SK-N-SH (cell line): ENCODE measurements at regions not wholly inside any gene's neighbourhood (a gene's known extent, or its start where the extent isn't known, plus 50 kb on each side); places are given as distances from the start of the nearest gene placed in this dataset.

Experiments
- CTCF ChIA-PET: fragments of 300-600, 350-600 bp; formaldehyde crosslinking; extraction: SDS; loops from one replicate; lab custom pipeline; 2021; lab: Yijun Ruan, JAX
- POLR2A ChIA-PET: fragments of 350-600 bp; sonication (Branson Sonifier 250); formaldehyde crosslinking; extraction: SDS; loops from one replicate; lab custom pipeline; 2020; ENCODE audit warnings: antibody characterized with exemption, inconsistent platforms; lab: Yijun Ruan, JAX
- DNase-seq: peaks from one replicate; pipeline ENCODE4 v3.0.0; 2012
- H2AFZ ChIP-seq: fragments of 200-600 bp; sonication (generic); 2 replicates; pipeline ENCODE4 v1.8.1; 2016; ENCODE audit warnings: antibody characterized with exemption, mild to moderate bottlenecking, low read depth
- H3F3A ChIP-seq: fragments of 200-600 bp; sonication (generic); replicated peaks from 2 replicates; pipeline ENCODE3; 2016; ENCODE audit warnings: antibody characterized with exemption, mild to moderate bottlenecking; ENCODE audit not compliant: insufficient read depth
- H3K27ac ChIP-seq, 2 experiments: fragments of 200-500 bp in 1 of 2; fragments of 200-600 bp in 1 of 2; sonication (Bioruptor generic) in 1 of 2; sonication (generic), shearing (Covaris generic) in 1 of 2; 2 replicates each; pipeline versions ENCODE4 v1.5.1 to v1.6.1; 2014 to 2016; ENCODE audit warnings: low read depth in 2 of 2, inconsistent platforms in 1 of 2, low read length in 1 of 2, mild to moderate bottlenecking in 1 of 2, mixed read lengths in 1 of 2
- H3K27me3 ChIP-seq: fragments of 200-600 bp; sonication (generic), shearing (Covaris generic); 2 replicates; pipeline ENCODE4 v1.6.1; 2016; ENCODE audit warnings: mixed run types; ENCODE audit not compliant: insufficient read depth
- H3K36me3 ChIP-seq, 2 experiments: fragments of 200-500 bp in 1 of 2; fragments of 200-600 bp in 1 of 2; sonication (Bioruptor generic) in 1 of 2; sonication (generic) in 1 of 2; replicated peaks in 1 of 2; 2 replicates each; pipeline versions ENCODE3 to v1.5.1; 2014 to 2016; ENCODE audit warnings: low read length in 1 of 2, mild to moderate bottlenecking in 1 of 2; ENCODE audit not compliant: insufficient read depth in 2 of 2, control insufficient read depth in 1 of 2
- H3K4me1 ChIP-seq, 2 experiments: fragments of 200-500 bp in 1 of 2; fragments of 200-600 bp in 1 of 2; sonication (Bioruptor generic) in 1 of 2; sonication (generic), shearing (Covaris generic) in 1 of 2; 2 replicates each; pipeline versions ENCODE4 v1.5.1 to v1.6.1; 2014 to 2016; ENCODE audit warnings: low read depth in 1 of 2, low read length in 1 of 2, mixed run types in 1 of 2; ENCODE audit not compliant: insufficient read depth in 2 of 2, control insufficient read depth in 1 of 2
- H3K4me2 ChIP-seq: fragments of 200-600 bp; sonication (generic), shearing (Covaris generic); 2 replicates; pipeline ENCODE4 v1.6.1; 2017; ENCODE audit warnings: mixed run types
- H3K4me3 ChIP-seq, 2 experiments: fragments of 200-500 bp in 1 of 2; fragments of 200-600 bp in 1 of 2; sonication (Bioruptor generic) in 1 of 2; sonication (generic), shearing (Covaris generic) in 1 of 2; 2 replicates each; pipeline versions ENCODE4 v1.5.1 to v1.8.1; 2014 to 2016; ENCODE audit warnings: low read depth in 2 of 2, inconsistent platforms in 1 of 2, low read length in 1 of 2, mild to moderate bottlenecking in 1 of 2, mixed read lengths in 1 of 2, moderate library complexity in 1 of 2
- H3K79me2 ChIP-seq: fragments of 200-600 bp; sonication (generic); 2 replicates; pipeline ENCODE4 v1.8.1; 2017; ENCODE audit warnings: mild to moderate bottlenecking; ENCODE audit not compliant: insufficient read depth
- H3K9ac ChIP-seq: fragments of 200-600 bp; sonication (generic); 2 replicates; pipeline ENCODE4 v1.6.1; 2017; ENCODE audit warnings: mixed run types
- H3K9me2 ChIP-seq: fragments of 200-600 bp; sonication (generic); 2 replicates; pipeline ENCODE4 v1.6.1; 2017; ENCODE audit warnings: mixed run types
- H3K9me3 ChIP-seq: fragments of 200-600 bp; sonication (generic); 2 replicates; pipeline ENCODE4 v1.6.1; 2017; ENCODE audit warnings: mixed run types, mild to moderate bottlenecking, moderate library complexity
- H4K20me1 ChIP-seq: fragments of 200-600 bp; sonication (generic); 2 replicates; pipeline ENCODE4 v1.6.1; 2017; ENCODE audit warnings: mild to moderate bottlenecking, mixed run types; ENCODE audit not compliant: insufficient read depth
- EZH2phosphoT487 ChIP-seq: fragments of 200-600 bp; sonication (generic); IDR thresholded peaks from 2 replicates; pipeline ENCODE4 v1.6.1; 2017; ENCODE audit warnings: low read depth, mixed run types, mild to moderate bottlenecking, antibody characterized with exemption, moderate library complexity, borderline replicate concordance
- FOSL2 ChIP-seq: IDR thresholded peaks from 2 replicates; pipeline ENCODE4 v1.4.0; 2012; ENCODE audit warnings: low read depth, mild to moderate bottlenecking, moderate library complexity, borderline replicate concordance
- FOXJ3 ChIP-seq: sonication (generic); formaldehyde crosslinking; IDR thresholded peaks from 2 replicates; pipeline ENCODE4 v1.5.1; 2020; ENCODE audit warnings: mild to moderate bottlenecking, missing genetic modification reagents
- FOXM1 ChIP-seq: IDR thresholded peaks from 2 replicates; pipeline ENCODE4 v1.4.0; 2012; ENCODE audit warnings: low read depth, mild to moderate bottlenecking
- GABPA ChIP-seq: IDR thresholded peaks from 2 replicates; pipeline ENCODE4 v1.4.0; 2012; ENCODE audit warnings: low read depth, mild to moderate bottlenecking
- JUND ChIP-seq: IDR thresholded peaks from 2 replicates; pipeline ENCODE4 v1.4.0; 2012
- MEF2A ChIP-seq: IDR thresholded peaks from 2 replicates; pipeline ENCODE4 v1.4.0; 2012; ENCODE audit warnings: low read depth, borderline replicate concordance
- MXI1 ChIP-seq: IDR thresholded peaks from 2 replicates; pipeline ENCODE4 v1.6.1; 2012; ENCODE audit warnings: mild to moderate bottlenecking, low read depth, low read length, improper control_type of control experiment
- NRF1 ChIP-seq: IDR thresholded peaks from 2 replicates; pipeline ENCODE4 v1.6.1; 2012; ENCODE audit warnings: low read depth, mild to moderate bottlenecking, low read length
- RAD21 ChIP-seq: IDR thresholded peaks from 2 replicates; pipeline ENCODE4 v1.6.1; 2012; ENCODE audit warnings: mild to moderate bottlenecking, low read length
- RCOR1 ChIP-seq: fragments of 150-350 bp; IDR thresholded peaks from 2 replicates; pipeline ENCODE4 v1.6.1; 2017; ENCODE audit warnings: antibody characterized with exemption, low read length
- RFX5 ChIP-seq: IDR thresholded peaks from 2 replicates; pipeline ENCODE4 v1.6.1; 2012; ENCODE audit warnings: mild to moderate bottlenecking, improper control_type of control experiment, low read length
- TCF12 ChIP-seq: IDR thresholded peaks from 2 replicates; pipeline ENCODE4 v1.4.0; 2012
- WGBS: methylation state at CpG from one replicate; pipeline ENCODE4 v1.1.6; 2017; ENCODE audit warnings: low lambda C conversion rate; 5-methylcytosine and 5-hydroxymethylcytosine counted together
- TF ChIP-seq, protein P1 (sequence below): IDR thresholded peaks from 2 replicates; pipeline ENCODE4 v1.4.0; 2012; ENCODE audit warnings: low read depth, borderline replicate concordance
- TF ChIP-seq, protein P2 (sequence below): IDR thresholded peaks from 2 replicates; pipeline ENCODE4; 2012
- TF ChIP-seq, protein P3 (sequence below): fragments of 150-350 bp; IDR thresholded peaks from 2 replicates; pipeline ENCODE4 v1.6.1; 2017; ENCODE audit warnings: antibody characterized with exemption, low read length, low read depth, borderline replicate concordance
- TF ChIP-seq, protein P4 (sequence below): fragments of 200-600 bp; sonication (generic); IDR thresholded peaks from 2 replicates; pipeline ENCODE4 v1.6.1; 2017; ENCODE audit warnings: antibody characterized with exemption, mild to moderate bottlenecking, moderate library complexity

DNA sequence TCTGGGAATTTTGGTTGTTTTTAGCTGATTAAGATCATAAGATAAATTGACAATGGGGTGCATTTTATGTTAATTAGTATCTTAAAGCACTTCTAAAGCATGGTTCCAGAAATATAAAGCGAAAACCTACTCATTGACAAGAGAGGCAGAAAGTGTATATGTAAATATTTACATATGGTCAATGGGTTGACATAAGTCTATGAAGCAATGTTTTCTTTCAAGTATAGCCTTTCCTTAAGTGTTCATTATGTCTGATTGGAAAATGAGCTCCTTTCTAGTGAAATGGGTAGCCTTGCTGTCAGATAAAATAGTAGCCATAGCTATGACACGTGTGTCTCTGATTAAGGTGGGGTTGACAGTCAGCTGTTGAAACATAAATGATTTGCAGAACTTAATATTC lies 365.2 kb upstream of the AGTR1 start (continued):
- no peak for TF ChIP-seq RAD21

DNA sequence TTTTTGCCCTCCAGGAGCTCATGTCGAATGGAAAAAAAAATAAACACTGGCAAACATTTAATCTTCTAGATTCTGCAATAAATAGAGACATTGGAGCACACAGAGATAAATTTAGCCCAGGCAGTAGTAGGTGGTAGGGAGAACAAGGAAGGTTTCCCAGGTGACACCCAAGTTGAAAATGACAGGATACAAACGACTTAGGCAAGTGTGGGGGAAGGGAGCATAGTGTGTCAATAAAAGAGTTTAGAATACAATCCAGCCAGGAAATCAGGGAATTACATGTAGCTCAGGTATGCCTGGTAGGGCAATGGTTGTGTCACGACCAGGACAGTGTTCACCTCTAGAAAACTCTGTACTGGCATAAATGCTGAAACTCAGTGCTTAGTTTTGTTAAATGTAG lies 364.6 kb upstream of the AGTR1 start:
- Histone ChIP-seq H3K4me3 (no peak overlapping the region), H3K9me3 (no peaks in the 10 kb centered on the region), H3K79me2 (no peaks in the 10 kb centered on the region), H3K9me2 (no peaks in the 10 kb centered on the region), H3K9ac (no peak overlapping the region), H4K20me1 (no peaks in the 10 kb centered on the region), H3K27me3 (no peaks in the 10 kb centered on the region), H3F3A (no peaks in the 10 kb centered on the region), H3K27ac (no peak overlapping the region), H2AFZ (no peak overlapping the region), H3K4me2 (no peak overlapping the region), H3K4me1 (peaks cover 0 to 8% of the 10 kb centered on the region in 2 experiments; a peak in 2 of 4 replicates), H3K36me3 (no peaks in the 10 kb centered on the region)
- ChIA-PET CTCF (interaction anchor here (0.7 kb wide), 1 partner anchor 608 kb away, joined by 4 read pairs; no protein-coding TSS in a partner anchor), POLR2A (no interaction called here)
- no peak for DNase-seq
- TF ChIP-seq, protein P1, sequence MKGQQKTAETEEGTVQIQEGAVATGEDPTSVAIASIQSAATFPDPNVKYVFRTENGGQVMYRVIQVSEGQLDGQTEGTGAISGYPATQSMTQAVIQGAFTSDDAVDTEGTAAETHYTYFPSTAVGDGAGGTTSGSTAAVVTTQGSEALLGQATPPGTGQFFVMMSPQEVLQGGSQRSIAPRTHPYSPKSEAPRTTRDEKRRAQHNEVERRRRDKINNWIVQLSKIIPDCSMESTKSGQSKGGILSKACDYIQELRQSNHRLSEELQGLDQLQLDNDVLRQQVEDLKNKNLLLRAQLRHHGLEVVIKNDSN: no peak
- TF ChIP-seq MXI1 (no peak), FOXM1 (no peak), TCF12 (no peak), FOSL2 (no peak), RCOR1 (no peak), NRF1 (no peak), MEF2A (no peak), JUND (no peak), RAD21 (no peak), RFX5 (no peak), FOXJ3 (CRISPR knock-in tag) (no peak), EZH2phosphoT487 (no peak), GABPA (no peak)
- TF ChIP-seq, protein P2, sequence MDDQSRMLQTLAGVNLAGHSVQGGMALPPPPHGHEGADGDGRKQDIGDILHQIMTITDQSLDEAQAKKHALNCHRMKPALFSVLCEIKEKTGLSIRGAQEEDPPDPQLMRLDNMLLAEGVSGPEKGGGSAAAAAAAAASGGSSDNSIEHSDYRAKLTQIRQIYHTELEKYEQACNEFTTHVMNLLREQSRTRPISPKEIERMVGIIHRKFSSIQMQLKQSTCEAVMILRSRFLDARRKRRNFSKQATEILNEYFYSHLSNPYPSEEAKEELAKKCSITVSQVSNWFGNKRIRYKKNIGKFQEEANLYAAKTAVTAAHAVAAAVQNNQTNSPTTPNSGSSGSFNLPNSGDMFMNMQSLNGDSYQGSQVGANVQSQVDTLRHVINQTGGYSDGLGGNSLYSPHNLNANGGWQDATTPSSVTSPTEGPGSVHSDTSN: no peak
- TF ChIP-seq, protein P3, sequence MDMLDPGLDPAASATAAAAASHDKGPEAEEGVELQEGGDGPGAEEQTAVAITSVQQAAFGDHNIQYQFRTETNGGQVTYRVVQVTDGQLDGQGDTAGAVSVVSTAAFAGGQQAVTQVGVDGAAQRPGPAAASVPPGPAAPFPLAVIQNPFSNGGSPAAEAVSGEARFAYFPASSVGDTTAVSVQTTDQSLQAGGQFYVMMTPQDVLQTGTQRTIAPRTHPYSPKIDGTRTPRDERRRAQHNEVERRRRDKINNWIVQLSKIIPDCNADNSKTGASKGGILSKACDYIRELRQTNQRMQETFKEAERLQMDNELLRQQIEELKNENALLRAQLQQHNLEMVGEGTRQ: no peak
- TF ChIP-seq, protein P4, sequence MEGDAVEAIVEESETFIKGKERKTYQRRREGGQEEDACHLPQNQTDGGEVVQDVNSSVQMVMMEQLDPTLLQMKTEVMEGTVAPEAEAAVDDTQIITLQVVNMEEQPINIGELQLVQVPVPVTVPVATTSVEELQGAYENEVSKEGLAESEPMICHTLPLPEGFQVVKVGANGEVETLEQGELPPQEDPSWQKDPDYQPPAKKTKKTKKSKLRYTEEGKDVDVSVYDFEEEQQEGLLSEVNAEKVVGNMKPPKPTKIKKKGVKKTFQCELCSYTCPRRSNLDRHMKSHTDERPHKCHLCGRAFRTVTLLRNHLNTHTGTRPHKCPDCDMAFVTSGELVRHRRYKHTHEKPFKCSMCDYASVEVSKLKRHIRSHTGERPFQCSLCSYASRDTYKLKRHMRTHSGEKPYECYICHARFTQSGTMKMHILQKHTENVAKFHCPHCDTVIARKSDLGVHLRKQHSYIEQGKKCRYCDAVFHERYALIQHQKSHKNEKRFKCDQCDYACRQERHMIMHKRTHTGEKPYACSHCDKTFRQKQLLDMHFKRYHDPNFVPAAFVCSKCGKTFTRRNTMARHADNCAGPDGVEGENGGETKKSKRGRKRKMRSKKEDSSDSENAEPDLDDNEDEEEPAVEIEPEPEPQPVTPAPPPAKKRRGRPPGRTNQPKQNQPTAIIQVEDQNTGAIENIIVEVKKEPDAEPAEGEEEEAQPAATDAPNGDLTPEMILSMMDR: no peak
- WGBS: 39% methylated on average over 3 of the region's 3 CpGs
